Esophagus muscularis mucosa (tissue), 4 donors: ENCODE measurements at regions not wholly inside any gene's neighbourhood (a gene's known extent, or its start where the extent isn't known, plus 50 kb on each side); places are given as distances from the start of the nearest gene placed in this dataset.

Source experiments
- DNase-seq: peaks from one replicate; pipeline ENCODE4 v3.0.0-alpha.2; 2017; ENCODE audit errors: extremely low spot score
- H3K27ac ChIP-seq, 4 donors: fragments of 200-600 bp; sonication (generic); replicated peaks in 1 of 4; 1 replicate in 3 of 4; 2 replicates in 1 of 4; pipeline ENCODE4 v1.5.1; 2016 to 2019; ENCODE audit warnings: mild to moderate bottlenecking in 1 of 4
- H3K27me3 ChIP-seq, 4 donors: fragments of 200-600 bp; sonication (generic); one replicate each; pipeline versions ENCODE4 v1.5.1 to v1.6.0; 2016 to 2019
- H3K36me3 ChIP-seq, 4 donors: fragments of 200-600 bp; sonication (generic); one replicate each; pipeline ENCODE4 v1.5.1; 2016 to 2019
- H3K4me1 ChIP-seq, 4 donors: fragments of 200-600 bp; sonication (generic); one replicate each; pipeline ENCODE4 v1.5.1; 2016 to 2019
- H3K4me3 ChIP-seq, 4 donors: fragments of 200-600 bp; sonication (generic); 1 replicate in 2 of 4; 2 replicates in 2 of 4; pipeline ENCODE4 v1.5.1; 2016 to 2019; ENCODE audit warnings: mild to moderate bottlenecking in 4 of 4, moderate library complexity in 1 of 4
- H3K9me3 ChIP-seq, 4 donors: fragments of 200-600 bp; sonication (generic); 1 replicate in 3 of 4; 2 replicates in 1 of 4; pipeline ENCODE4 v1.5.1; 2016 to 2019
- CTCF ChIP-seq, 3 experiments: fragments of 200-600 bp in 2 of 3; fragments of 450-650 bp in 1 of 3; sonication (generic) in 2 of 3; IDR thresholded peaks; one replicate each; pipeline ENCODE4 v1.5.1; 2017 to 2019; ENCODE audit warnings: antibody characterized with exemption in 3 of 3, mild to moderate bottlenecking in 2 of 3, moderate library complexity in 1 of 3
- EP300 ChIP-seq: sonication (generic); formaldehyde crosslinking; IDR thresholded peaks from one replicate; pipeline ENCODE4 v1.6.1; 2017; ENCODE audit warnings: antibody characterized with exemption
- POLR2A ChIP-seq: fragments of 450-650 bp; IDR thresholded peaks from one replicate; pipeline ENCODE4 v1.6.1; 2017; ENCODE audit warnings: antibody characterized with exemption, moderate library complexity, mild to moderate bottlenecking, low read depth
- POLR2AphosphoS5 ChIP-seq, 2 donors: sonication (generic); formaldehyde crosslinking; IDR thresholded peaks; one replicate each; pipeline ENCODE4 v1.6.1; 2017; ENCODE audit warnings: antibody characterized with exemption in 2 of 2
- WGBS: methylation state at CpG from one replicate; pipeline ENCODE4 v1.1.5; 2018; 5-methylcytosine and 5-hydroxymethylcytosine counted together
- intact Hi-C: fragments of 100-400 bp; cut with DNase I; formaldehyde crosslinking; loops from one replicate; pipeline ENCODE4 v1.15.1; 2023

GRCh38 chr10:4234661-4235060 is 449.7 kb upstream of the KLF6 start:
- Histone ChIP-seq H3K27me3 (no peaks in the 10 kb centered on the region), H3K4me1 (peaks cover 0 to 18% (median 6%) of the 10 kb centered on the region in 4 donors), H3K27ac (no peak overlapping the region), H3K9me3 (peaks cover 0 to 7% (median 5%) of the 10 kb centered on the region in 4 donors), H3K36me3 (no peaks in the 10 kb centered on the region), H3K4me3 (no peak overlapping the region)
- TF ChIP-seq EP300 (no peak), POLR2AphosphoS5 (IDR thresholded peaks at IDR 0.05) (no peak), CTCF (IDR thresholded peaks at IDR 0.05) (no peak), POLR2A (no peak)
- 89% methylated on average over 8 of the region's 8 CpGs for WGBS
- intact Hi-C loops = loop anchor here (10.0 kb wide), 1 partner anchor 530 kb away; no protein-coding TSS in a partner anchor
- DNase-seq = no peak

- intact Hi-C loops = loop anchor here (10.0 kb wide), 1 partner anchor 533 kb away; no protein-coding TSS in a partner anchor
- H3K27me3 ChIP-seq = no peaks in the 10 kb centered on the region
- no peaks in the 10 kb centered on the region for H3K36me3 ChIP-seq
- no peaks in the 10 kb centered on the region for H3K4me1 ChIP-seq
- H3K9me3 ChIP-seq = peaks cover 0 to 7% (median 0%) of the 10 kb centered on the region in 4 donors
- DNase-seq = no peak
- TF ChIP-seq POLR2A (no peak), EP300 (no peak), POLR2AphosphoS5 (IDR thresholded peaks at IDR 0.05) (no peak), CTCF (IDR thresholded peaks at IDR 0.05) (no peak)
- no peak overlapping the region for H3K4me3 ChIP-seq
- WGBS = 98% methylated on average over 7 of the region's 7 CpGs
- no peak overlapping the region for H3K27ac ChIP-seq
These were observed 446.4 kb upstream of the KLF6 start for GRCh38 chr10:4231439-4231838.

GRCh38 chr10:4230036-4230435 is 445.0 kb upstream of the KLF6 start:
- Histone ChIP-seq H3K9me3 (peaks cover 0 to 7% (median 0%) of the 10 kb centered on the region in 4 donors), H3K27me3 (no peaks in the 10 kb centered on the region), H3K4me1 (no peaks in the 10 kb centered on the region), H3K4me3 (no peak overlapping the region), H3K27ac (no peak overlapping the region), H3K36me3 (no peaks in the 10 kb centered on the region)
- no peak for DNase-seq
- TF ChIP-seq EP300 = no peak
- TF ChIP-seq POLR2A = no peak
- TF ChIP-seq POLR2AphosphoS5 (IDR thresholded peaks at IDR 0.05) = no peak
- no peak for TF ChIP-seq CTCF (IDR thresholded peaks at IDR 0.05)
- 79% methylated on average over 1 of the region's 1 CpG for WGBS
- intact Hi-C loops = loop anchor here (10.0 kb wide), 1 partner anchor 535 kb away; no protein-coding TSS in a partner anchor

- WGBS = over 99% methylated on average over 5 of the region's 5 CpGs
- DNase-seq = no peak
- Histone ChIP-seq H3K27me3 (no peaks in the 10 kb centered on the region), H3K27ac (no peak overlapping the region), H3K4me3 (no peak overlapping the region), H3K36me3 (no peaks in the 10 kb centered on the region), H3K4me1 (no peaks in the 10 kb centered on the region), H3K9me3 (peaks cover 0 to 7% (median 0%) of the 10 kb centered on the region in 4 donors)
- no peak for TF ChIP-seq POLR2AphosphoS5 (IDR thresholded peaks at IDR 0.05)
- intact Hi-C loops = no loop called here
These were observed 444.1 kb upstream of the KLF6 start for GRCh38 chr10:4229106-4229505.

GRCh38 chr10:4227586-4227985 is 442.6 kb upstream of the KLF6 start:
- H3K4me3 ChIP-seq = no peak overlapping the region
- no peaks in the 10 kb centered on the region for H3K4me1 ChIP-seq
- H3K36me3 ChIP-seq = no peaks in the 10 kb centered on the region
- no peak overlapping the region for H3K27ac ChIP-seq
- DNase-seq = no peak
- TF ChIP-seq EP300 (no peak), POLR2AphosphoS5 (IDR thresholded peaks at IDR 0.05) (no peak), CTCF (IDR thresholded peaks at IDR 0.05) (no peak), POLR2A (no peak)
- no peaks in the 10 kb centered on the region for H3K9me3 ChIP-seq
- no peaks in the 10 kb centered on the region for H3K27me3 ChIP-seq
- intact Hi-C loops = no loop called here
